GM12878 (cell line): ENCODE measurements at regions not wholly inside any gene's neighbourhood (a gene's known extent, or its start where the extent isn't known, plus 50 kb on each side); places are given as distances from the start of the nearest gene placed in this dataset.

Source experiments
- ATAC-seq: fragments of 200-7000 bp; cut with Tn5 transposase; 3 replicates; pipeline ENCODE4 v1.9.1; 2020; ENCODE audit warnings: mild to moderate bottlenecking, moderate library complexity
- BruUV-seq: library from RNA; stranded (reverse); fragments of 400-500 nt; replicated peaks from 2 replicates; lab custom pipeline; 2021; lab: Mats Ljungman, UMichigan
- CTCF ChIA-PET: fragments of 300-600 bp; sonication (Branson Sonifier 250); formaldehyde crosslinking; extraction: SDS; loops from one replicate; lab custom pipeline; 2021; ENCODE audit warnings: inconsistent platforms; lab: Yijun Ruan, JAX
- POLR2A ChIA-PET: fragments of 350-600 bp; formaldehyde crosslinking; extraction: SDS; loops from one replicate; lab custom pipeline; 2021; ENCODE audit warnings: inconsistent platforms; lab: Charles Lee
- RAD21 ChIA-PET: fragments of 300-600 bp; sonication (Branson Sonifier 250); formaldehyde crosslinking; loops from one replicate; lab custom pipeline; 2023; ENCODE audit warnings: antibody characterized with exemption; ENCODE audit not compliant: unreplicated experiment; lab: Charles Lee
- SMC1A ChIA-PET: fragments of 300-600 bp; sonication (Branson Sonifier 250); formaldehyde crosslinking; loops from one replicate; lab custom pipeline; 2023; ENCODE audit not compliant: unreplicated experiment, uncharacterized antibody; lab: Charles Lee
- DNase-seq: peaks from one replicate; pipeline ENCODE4 v3.0.0-alpha.2; 2011; ENCODE audit warnings: low read depth, low spot score
- FAIRE-seq: peaks from 3 replicates; lab custom pipeline; 2011; peaks lifted over from hg19 to GRCh38; lab: Jason Lieb, UNC
- H2AFZ ChIP-seq: 2 replicates; pipeline ENCODE4 v1.6.0; 2011; ENCODE audit warnings: low read depth, low read length, control low read depth; ENCODE audit not compliant: control insufficient read depth
- H3K27ac ChIP-seq: 2 replicates; pipeline ENCODE4 v1.5.1; 2011; ENCODE audit warnings: control low read depth; ENCODE audit not compliant: control insufficient read depth, insufficient read depth
- H3K27me3 ChIP-seq, 2 experiments: replicated peaks in 1 of 2; 2 replicates each; pipeline versions ENCODE4 v1.6.0 to v1.6.1; 2011; ENCODE audit warnings: low read length in 1 of 2; ENCODE audit not compliant: control insufficient read depth in 2 of 2, insufficient read depth in 2 of 2
- H3K36me3 ChIP-seq, 2 experiments: 2 replicates each; pipeline ENCODE4 v1.5.1; 2011; ENCODE audit warnings: low read length in 1 of 2; ENCODE audit not compliant: control insufficient read depth in 2 of 2, insufficient read depth in 2 of 2
- H3K4me1 ChIP-seq: 2 replicates; pipeline ENCODE4 v1.6.1; 2011; ENCODE audit warnings: mild to moderate bottlenecking, low read length, moderate library complexity, mixed read lengths; ENCODE audit not compliant: control insufficient read depth, insufficient read depth
- H3K4me2 ChIP-seq: 2 replicates; pipeline ENCODE4 v1.6.0; 2011; ENCODE audit warnings: control low read depth; ENCODE audit not compliant: control insufficient read depth, insufficient read depth
- H3K4me3 ChIP-seq: fragments of 200-600 bp; sonication (generic); 2 replicates; pipeline ENCODE4 v1.5.1; 2016
- H3K79me2 ChIP-seq: 2 replicates; pipeline ENCODE4 v1.6.0; 2011; ENCODE audit warnings: low read length; ENCODE audit not compliant: control insufficient read depth, insufficient read depth
- H3K9ac ChIP-seq: 2 replicates; pipeline ENCODE4 v1.8.0; 2011; ENCODE audit warnings: low read length, control low read depth, mixed read lengths; ENCODE audit not compliant: control insufficient read depth, insufficient read depth
- H3K9me3 ChIP-seq: replicated peaks from 3 replicates; pipeline ENCODE4 v1.5.1; 2011; ENCODE audit warnings: mild to moderate bottlenecking, low read length; ENCODE audit not compliant: control insufficient read depth, insufficient read depth
- H4K20me1 ChIP-seq: 2 replicates; pipeline ENCODE4 v1.6.0; 2011; ENCODE audit not compliant: control insufficient read depth, insufficient read depth
- ATF7 ChIP-seq: fragments of 450-650 bp; IDR thresholded peaks from 2 replicates; pipeline ENCODE4 v1.6.1; 2016; ENCODE audit warnings: low read depth, mild to moderate bottlenecking
- CBFB ChIP-seq: IDR thresholded peaks from 2 replicates; pipeline ENCODE4 v1.6.1; 2016; ENCODE audit warnings: antibody characterized with exemption, low read depth
- CHD4 ChIP-seq: fragments of 200-600 bp; sonication (generic); IDR thresholded peaks from 2 replicates; pipeline ENCODE4 v1.6.1; 2016; ENCODE audit warnings: mild to moderate bottlenecking
- NFXL1 ChIP-seq: fragments of 450-650 bp; IDR thresholded peaks from 2 replicates; pipeline ENCODE4 v1.6.1; 2017; ENCODE audit warnings: antibody characterized with exemption, mild to moderate bottlenecking, borderline replicate concordance
- RELA ChIP-seq: fragments of 450-650 bp; IDR thresholded peaks from 2 replicates; pipeline ENCODE4 v1.8.0; 2014; ENCODE audit warnings: borderline replicate concordance; ENCODE audit not compliant: partially characterized antibody
- SP1 ChIP-seq: IDR thresholded peaks from one replicate; pipeline ENCODE4 v1.6.1; 2011; ENCODE audit warnings: low read depth, low read length
- TCF7 ChIP-seq: IDR thresholded peaks from 2 replicates; pipeline ENCODE4 v1.6.1; 2014; ENCODE audit warnings: antibody characterized with exemption, borderline replicate concordance
- WGBS: methylation state at CpG from one replicate; pipeline ENCODE4 v1.1.6; 2016; ENCODE audit warnings: low lambda C conversion rate; ENCODE audit not compliant: insufficient replicate concordance, insufficient coverage; ENCODE audit errors: missing lambda C conversion rate; 5-methylcytosine and 5-hydroxymethylcytosine counted together
- in situ Hi-C: fragments of 300-500 bp; cut with MboI; formaldehyde crosslinking; loops from 9 replicates; pipeline ENCODE4 v1.14.3; 2018; ENCODE audit warnings: mixed read lengths
- intact Hi-C: fragments of 100-400 bp; cut with micrococcal nuclease; formaldehyde crosslinking; loops from one replicate; pipeline ENCODE4 v1.14.2; 2022; ENCODE audit not compliant: unreplicated experiment
- TF ChIP-seq, protein P1 (sequence below): fragments of 450-650 bp; IDR thresholded peaks from 2 replicates; pipeline ENCODE4 v1.6.1; 2017; ENCODE audit warnings: mild to moderate bottlenecking, moderate library complexity

GRCh38 chr16:51242296-51242994 lies 91.4 kb upstream of the SALL1 start:
- ChIA-PET RAD21 (no interaction called here), POLR2A (no interaction called here), SMC1A (no interaction called here), CTCF (no interaction called here)
- Histone ChIP-seq H3K36me3 (no peaks in the 10 kb centered on the region), H3K4me2 (no peak overlapping the region), H3K79me2 (no peaks in the 10 kb centered on the region), H3K9me3 (no peaks in the 10 kb centered on the region), H3K27me3 (no peaks in the 10 kb centered on the region), H3K4me1 (no peaks in the 10 kb centered on the region), H4K20me1 (no peaks in the 10 kb centered on the region), H3K4me3 (no peak overlapping the region), H3K27ac (no peak overlapping the region), H3K9ac (no peak overlapping the region), H2AFZ (no peak overlapping the region)
- no TSS peak for BruUV-seq
- DNase-seq (no peak), FAIRE-seq (no peak), ATAC-seq (no peak)
- in situ Hi-C loops = no loop called here
- intact Hi-C loops = no loop called here
- TF ChIP-seq CHD4 (no peak), NFXL1 (no peak), SP1 (no peak), TCF7 (no peak), RELA (no peak), ATF7 (no peak), CBFB (no peak)
- TF ChIP-seq, protein P1, sequence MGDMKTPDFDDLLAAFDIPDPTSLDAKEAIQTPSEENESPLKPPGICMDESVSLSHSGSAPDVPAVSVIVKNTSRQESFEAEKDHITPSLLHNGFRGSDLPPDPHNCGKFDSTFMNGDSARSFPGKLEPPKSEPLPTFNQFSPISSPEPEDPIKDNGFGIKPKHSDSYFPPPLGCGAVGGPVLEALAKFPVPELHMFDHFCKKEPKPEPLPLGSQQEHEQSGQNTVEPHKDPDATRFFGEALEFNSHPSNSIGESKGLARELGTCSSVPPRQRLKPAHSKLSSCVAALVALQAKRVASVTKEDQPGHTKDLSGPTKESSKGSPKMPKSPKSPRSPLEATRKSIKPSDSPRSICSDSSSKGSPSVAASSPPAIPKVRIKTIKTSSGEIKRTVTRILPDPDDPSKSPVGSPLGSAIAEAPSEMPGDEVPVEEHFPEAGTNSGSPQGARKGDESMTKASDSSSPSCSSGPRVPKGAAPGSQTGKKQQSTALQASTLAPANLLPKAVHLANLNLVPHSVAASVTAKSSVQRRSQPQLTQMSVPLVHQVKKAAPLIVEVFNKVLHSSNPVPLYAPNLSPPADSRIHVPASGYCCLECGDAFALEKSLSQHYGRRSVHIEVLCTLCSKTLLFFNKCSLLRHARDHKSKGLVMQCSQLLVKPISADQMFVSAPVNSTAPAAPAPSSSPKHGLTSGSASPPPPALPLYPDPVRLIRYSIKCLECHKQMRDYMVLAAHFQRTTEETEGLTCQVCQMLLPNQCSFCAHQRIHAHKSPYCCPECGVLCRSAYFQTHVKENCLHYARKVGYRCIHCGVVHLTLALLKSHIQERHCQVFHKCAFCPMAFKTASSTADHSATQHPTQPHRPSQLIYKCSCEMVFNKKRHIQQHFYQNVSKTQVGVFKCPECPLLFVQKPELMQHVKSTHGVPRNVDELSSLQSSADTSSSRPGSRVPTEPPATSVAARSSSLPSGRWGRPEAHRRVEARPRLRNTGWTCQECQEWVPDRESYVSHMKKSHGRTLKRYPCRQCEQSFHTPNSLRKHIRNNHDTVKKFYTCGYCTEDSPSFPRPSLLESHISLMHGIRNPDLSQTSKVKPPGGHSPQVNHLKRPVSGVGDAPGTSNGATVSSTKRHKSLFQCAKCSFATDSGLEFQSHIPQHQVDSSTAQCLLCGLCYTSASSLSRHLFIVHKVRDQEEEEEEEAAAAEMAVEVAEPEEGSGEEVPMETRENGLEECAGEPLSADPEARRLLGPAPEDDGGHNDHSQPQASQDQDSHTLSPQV = no peak
- WGBS = 2% methylated on average over 3 of the region's 3 CpGs
